HG02973 (cell line): ENCODE measurements at regions not wholly inside any gene's neighbourhood (a gene's known extent, or its start where the extent isn't known, plus 50 kb on each side); places are given as distances from the start of the nearest gene placed in this dataset.
"Not testable (repeated sequence)": the region's sequence is repeated elsewhere in the genome, so short reads cannot be mapped to it uniquely, and the experiment has no call there.

Source experiments
- ATAC-seq: cut with Tn5 transposase; IDR thresholded peaks from one replicate; pipeline ENCODE4 v1.9.1; 2021; ENCODE audit warnings: moderate library complexity; ENCODE audit not compliant: unreplicated experiment

GRCh38 chr4:114334363-114334762, 264.2 kb upstream of the UGT8 start:
- ATAC-seq, result not testable (repeated sequence)

- no peak for ATAC-seq
Measured at GRCh38 chr4:114334884-114335330, 263.7 kb upstream of the UGT8 start.

GRCh38 chr4:114335339-114335738, 263.3 kb upstream of the UGT8 start:
- ATAC-seq, result no peak

GRCh38 chr4:114343015-114343414, 255.6 kb upstream of the UGT8 start:
- ATAC-seq, result no peak

DNA sequence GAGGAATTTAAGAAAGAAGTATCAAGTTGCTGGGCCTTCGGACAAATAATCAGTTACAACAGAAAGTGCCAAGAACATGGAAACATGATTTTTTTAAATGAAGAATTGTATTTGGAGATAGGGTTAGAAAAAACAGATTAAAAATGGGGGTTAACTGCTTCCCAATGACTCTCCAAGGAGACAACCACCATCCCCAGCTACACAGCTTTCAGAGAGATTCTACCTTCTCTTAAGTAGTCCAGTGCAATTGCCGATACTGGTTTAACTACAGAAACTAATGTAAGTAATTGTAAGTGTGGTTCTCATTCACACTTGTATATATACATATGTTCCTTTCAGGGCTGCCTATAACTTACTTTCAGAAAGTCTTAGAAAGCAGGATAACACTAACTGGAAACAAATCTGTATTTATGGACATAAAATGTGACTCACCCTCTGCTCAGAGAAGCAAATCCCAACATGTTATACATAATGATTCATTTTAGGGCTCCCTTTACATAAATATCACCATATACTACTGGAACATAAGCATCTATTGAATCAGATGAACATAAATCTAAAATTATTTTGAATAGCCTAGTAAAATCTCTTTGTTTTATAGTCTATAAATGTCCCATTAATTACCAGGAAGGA, 248.9 kb upstream of the UGT8 start:
- no peak for ATAC-seq

DNA sequence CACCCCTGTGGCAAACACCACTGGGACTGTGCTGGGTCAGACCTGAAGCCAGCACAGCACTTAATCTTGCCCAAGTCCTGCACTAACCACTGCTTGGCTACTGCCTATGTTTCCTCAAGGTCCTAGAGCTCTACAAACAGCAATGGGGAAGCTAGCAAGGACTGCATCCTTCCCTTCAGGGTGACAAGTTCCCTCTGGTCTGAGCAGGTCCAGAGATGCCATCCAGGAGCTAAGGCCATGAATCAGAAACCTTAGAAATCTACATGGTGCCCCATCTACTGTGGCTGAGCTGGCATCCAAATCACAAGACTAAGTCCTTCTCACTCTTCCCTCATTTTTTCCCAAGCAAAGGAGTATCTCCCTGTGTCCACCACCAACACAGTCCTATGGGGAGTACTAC, 239.7 kb upstream of the UGT8 start:
- no peak for ATAC-seq

DNA sequence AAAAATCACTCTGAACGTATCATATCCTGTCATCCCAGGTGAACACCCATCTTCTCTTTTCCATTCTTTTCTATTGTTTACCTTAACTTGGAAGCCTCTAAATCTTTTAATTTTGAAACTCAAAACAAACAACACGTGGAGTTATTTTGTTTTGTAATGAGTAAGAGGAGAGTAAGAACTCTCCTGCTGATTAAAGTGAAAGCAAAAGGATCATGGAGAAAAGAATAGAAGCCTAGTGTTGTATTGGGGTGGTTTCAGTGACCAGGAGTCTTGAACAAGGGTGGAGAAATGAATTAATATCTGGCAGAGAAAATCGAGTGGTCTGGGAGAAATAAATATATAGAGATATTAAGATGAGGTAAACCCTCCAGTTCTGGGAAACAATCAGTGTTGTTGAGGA, 237.4 kb upstream of the UGT8 start:
- no peak for ATAC-seq

DNA sequence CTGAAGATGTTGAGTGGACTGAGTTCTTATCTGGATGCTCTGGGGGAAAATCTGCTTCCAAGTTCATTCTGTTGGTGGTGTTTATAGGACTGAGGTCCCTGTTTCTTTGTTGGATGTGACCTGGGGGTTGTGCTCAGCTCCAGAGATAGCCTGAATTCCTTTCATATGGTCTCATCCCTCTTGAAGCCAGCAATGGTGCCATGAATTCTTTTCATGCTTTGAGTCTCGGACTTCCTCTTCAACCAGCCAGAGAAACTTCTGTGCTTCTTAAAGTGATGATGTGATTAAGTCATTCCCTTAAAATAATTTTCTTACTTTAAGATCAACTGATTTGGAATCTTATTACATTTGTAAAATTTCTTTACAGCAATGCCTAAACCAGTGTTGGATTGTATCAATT, 233.8 kb upstream of the UGT8 start:
- no peak for ATAC-seq

- no peak for ATAC-seq
Measured at GRCh38 chr4:114365591-114365990, 233.0 kb upstream of the UGT8 start.

- ATAC-seq, result no peak
Measured at GRCh38 chr4:114366368-114366767, 232.2 kb upstream of the UGT8 start.

- no peak for ATAC-seq
Measured at GRCh38 chr4:114368751-114369150, 229.9 kb upstream of the UGT8 start.

GRCh38 chr4:114373508-114373907, 225.1 kb upstream of the UGT8 start:
- no peak for ATAC-seq

DNA sequence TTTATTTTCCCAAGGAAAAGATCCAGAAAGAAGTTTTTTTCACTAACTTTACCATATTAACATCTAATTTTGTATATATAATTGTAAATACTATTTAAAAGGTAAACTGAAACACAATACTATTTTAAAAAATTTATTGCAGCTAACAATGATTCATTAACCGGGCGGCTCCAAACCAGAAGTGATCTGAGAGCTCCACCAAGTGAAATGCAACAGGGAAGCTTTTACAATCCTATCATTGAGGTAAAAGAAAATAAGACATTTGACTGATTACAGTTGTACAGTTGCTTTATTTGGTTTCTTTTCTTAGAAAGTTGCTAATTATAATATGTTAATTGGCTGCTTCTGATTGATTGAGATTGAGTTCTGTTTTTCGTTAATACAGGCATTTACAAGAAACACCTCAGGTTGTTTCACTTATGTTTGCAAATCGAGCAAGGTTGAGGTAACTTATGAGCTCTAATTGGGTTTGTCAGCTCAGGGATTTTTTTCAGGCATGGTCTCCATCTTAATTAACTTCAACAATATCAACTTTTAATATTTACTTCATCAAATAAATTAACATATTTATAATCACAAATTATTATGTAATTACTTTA, 220.2 kb upstream of the UGT8 start:
- ATAC-seq, result no peak

GRCh38 chr4:114383067-114383466, 215.5 kb upstream of the UGT8 start:
- no peak for ATAC-seq

- ATAC-seq, result no peak
Measured at GRCh38 chr4:114383721-114384120, 214.9 kb upstream of the UGT8 start.

DNA sequence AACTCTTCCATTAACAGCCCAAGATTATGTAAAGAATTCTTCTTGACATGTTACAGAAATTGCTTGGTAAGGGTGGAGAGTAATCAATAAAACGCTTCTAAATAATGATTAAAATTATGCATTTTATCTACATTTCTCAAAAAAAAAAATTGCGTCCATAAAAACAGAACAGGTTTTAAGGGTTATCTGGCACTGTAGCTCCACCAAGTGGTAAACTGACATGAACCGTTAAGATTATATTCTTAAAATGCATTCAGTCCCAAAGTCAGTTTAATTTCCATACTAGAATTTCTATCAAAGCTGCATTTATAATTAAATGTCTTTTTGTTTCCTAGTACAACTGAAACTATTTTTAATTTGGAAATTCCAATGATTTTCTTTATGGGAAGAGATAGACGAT, 214.0 kb upstream of the UGT8 start:
- no peak for ATAC-seq

DNA sequence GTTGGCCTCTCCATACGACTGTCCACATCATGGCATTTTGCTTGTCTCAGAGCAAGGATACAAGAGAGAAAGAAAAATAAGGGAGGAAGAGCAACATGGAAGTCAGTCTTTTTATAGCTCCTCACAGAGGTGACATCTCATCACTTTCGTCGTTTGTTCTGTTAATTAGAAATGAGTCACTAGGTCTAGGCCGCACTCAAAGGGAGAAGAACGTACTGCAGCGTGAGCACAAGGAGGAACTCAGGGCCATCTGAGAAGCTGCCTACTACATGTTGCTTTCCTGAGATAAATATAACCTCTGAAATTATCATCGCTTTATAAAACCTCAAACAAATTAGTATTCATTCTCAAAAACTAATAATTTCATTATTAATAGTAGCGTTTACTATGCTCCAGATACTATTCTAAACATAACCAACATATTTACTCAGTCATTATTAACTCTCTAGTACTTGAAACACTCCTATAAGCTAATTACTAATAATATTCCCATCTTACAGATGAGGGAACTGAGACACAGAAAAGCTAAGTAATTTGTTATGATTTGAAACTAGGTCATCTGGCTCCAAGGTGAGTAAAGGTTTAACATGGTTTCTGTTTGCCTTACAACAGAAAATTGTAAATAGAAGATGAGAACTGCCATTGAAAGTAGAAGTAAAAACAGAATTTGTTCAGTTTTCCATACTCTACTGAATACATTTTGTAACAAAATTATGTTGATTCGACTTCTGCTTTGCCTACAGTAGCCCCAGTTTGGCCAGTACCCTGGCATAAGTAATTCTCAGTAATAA, 213.2 kb upstream of the UGT8 start:
- no peak for ATAC-seq

GRCh38 chr4:114386637-114387233, 211.9 kb upstream of the UGT8 start:
- ATAC-seq, result no peak

DNA sequence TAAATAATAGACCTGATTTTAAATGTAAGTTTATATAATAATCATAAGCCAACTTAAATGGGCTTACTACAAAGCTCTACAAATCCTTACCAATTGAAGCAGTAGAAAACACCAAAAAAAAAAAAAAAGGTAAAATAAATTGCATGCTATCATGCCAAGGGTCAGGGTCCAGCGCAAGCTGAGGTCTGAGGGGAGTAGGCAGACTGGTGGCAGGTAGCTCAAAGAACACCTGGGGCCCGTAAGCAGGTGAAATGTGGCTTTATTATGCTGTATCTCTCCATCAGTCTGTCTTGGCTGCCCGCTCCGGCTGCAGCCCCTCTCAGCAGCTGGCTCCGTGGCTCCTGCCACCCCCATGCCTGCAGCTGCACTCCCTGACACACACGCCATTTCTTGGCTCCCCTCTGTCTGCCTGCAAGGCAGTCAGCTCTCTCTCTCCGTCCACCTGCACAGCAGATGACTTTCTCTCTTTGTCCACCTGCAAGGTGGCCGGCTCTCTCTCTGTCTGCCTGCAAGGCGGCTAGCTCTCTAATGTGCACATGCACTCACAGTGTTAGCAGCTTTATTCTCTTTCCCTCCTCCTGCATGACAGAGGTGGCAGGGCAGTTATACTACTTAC, 209.4 kb upstream of the UGT8 start:
- no peak for ATAC-seq

DNA sequence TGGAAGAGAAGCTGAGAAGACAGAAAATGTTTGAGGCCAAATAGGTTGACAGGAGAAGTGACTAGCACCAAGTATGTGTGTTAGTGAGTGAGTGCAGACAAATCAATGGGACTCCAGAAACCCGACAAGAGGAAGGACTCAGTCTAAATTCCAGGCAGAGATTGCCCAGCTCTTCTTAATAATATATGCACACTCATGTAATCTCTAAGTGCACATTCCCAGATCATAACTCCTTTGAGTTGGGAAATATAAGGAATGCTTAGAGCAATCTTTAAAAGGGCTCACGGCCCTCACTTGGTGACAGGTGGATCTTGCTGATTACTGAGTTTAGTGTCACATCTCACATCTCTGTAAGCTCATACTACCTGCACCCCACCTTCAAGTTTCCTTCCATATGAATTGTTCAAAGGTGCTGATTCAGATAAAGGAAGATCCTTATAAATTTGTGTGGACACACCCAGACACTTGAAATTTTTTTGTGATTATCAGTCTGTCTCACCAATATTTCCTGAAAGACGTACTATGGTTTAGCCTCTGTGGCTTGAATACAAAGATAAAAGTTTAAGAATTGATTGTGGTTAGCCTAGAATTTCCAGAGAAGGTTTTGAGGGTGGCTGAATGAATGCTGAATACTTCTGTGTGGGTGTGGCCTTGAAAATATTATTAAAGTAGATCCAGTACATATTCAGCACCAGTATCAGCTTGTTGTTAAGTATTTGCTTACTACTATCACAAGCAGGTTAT, 205.1 kb upstream of the UGT8 start:
- no peak for ATAC-seq

- ATAC-seq, result no peak
Measured at GRCh38 chr4:114396808-114397207, 201.8 kb upstream of the UGT8 start.
